ENCODE measurements at regions not wholly inside any gene's neighbourhood (a gene's known extent, or its start where the extent isn't known, plus 50 kb on each side); places are given as distances from the start of the nearest gene placed in this dataset.
"Not testable (repeated sequence)": the region's sequence is repeated elsewhere in the genome, so short reads cannot be mapped to it uniquely, and the experiment has no call there.

- DNase-seq = no peak
These were observed 331.9 kb downstream of the ACTR3B start for GRCh38 chr7:153091477-153091876.

- no peak for DNase-seq
These were observed 338.1 kb downstream of the ACTR3B start for GRCh38 chr7:153097511-153098201.

- DNase-seq = no peak
These were observed 339.7 kb downstream of the ACTR3B start for GRCh38 chr7:153099235-153099634.

GRCh38 chr7:153100691-153101237 lies 341.2 kb downstream of the ACTR3B start:
- DNase-seq = no peak

GRCh38 chr7:153103202-153103601 lies 343.6 kb downstream of the ACTR3B start:
- no peak for DNase-seq

- no peak for DNase-seq
These were observed 348.3 kb downstream of the ACTR3B start for GRCh38 chr7:153107826-153108225.

- DNase-seq = no peak
These were observed 350.0 kb downstream of the ACTR3B start for GRCh38 chr7:153109566-153109965.

GRCh38 chr7:153110606-153111005 lies 351.1 kb downstream of the ACTR3B start:
- no peak for DNase-seq

GRCh38 chr7:153122255-153122654 lies 362.7 kb downstream of the ACTR3B start:
- not testable (repeated sequence) for DNase-seq

GRCh38 chr7:153130052-153130451 lies 370.5 kb downstream of the ACTR3B start:
- DNase-seq = no peak

- DNase-seq = no peak
These were observed 392.2 kb downstream of the ACTR3B start for GRCh38 chr7:153151766-153152165.

- DNase-seq = no peak
These were observed 393.4 kb downstream of the ACTR3B start for GRCh38 chr7:153152801-153153422.

- DNase-seq = no peak
These were observed 398.6 kb downstream of the ACTR3B start for GRCh38 chr7:153158149-153158548.

GRCh38 chr7:153170287-153170686 lies 410.7 kb downstream of the ACTR3B start:
- DNase-seq = no peak

- DNase-seq = no peak
These were observed 426.4 kb downstream of the ACTR3B start for GRCh38 chr7:153185936-153186335.

- no peak for DNase-seq
These were observed 428.6 kb downstream of the ACTR3B start for GRCh38 chr7:153188161-153188560.

- DNase-seq = no peak
These were observed 429.1 kb downstream of the ACTR3B start for GRCh38 chr7:153188630-153189029.

GRCh38 chr7:153190452-153190851 lies 430.9 kb downstream of the ACTR3B start:
- DNase-seq = no peak

GRCh38 chr7:153190986-153191385 lies 431.4 kb downstream of the ACTR3B start:
- no peak for DNase-seq

- no peak for DNase-seq
These were observed 433.6 kb downstream of the ACTR3B start for GRCh38 chr7:153193144-153193595.

- DNase-seq = peak; percentile 79
These were observed 457.5 kb downstream of the ACTR3B start for GRCh38 chr7:153217032-153217431.

- DNase-seq = no peak
These were observed 465.3 kb downstream of the ACTR3B start for GRCh38 chr7:153224890-153225289.

- not testable (repeated sequence) for DNase-seq
These were observed 485.6 kb downstream of the ACTR3B start for GRCh38 chr7:153245136-153245535.

- DNase-seq = no peak
These were observed 486.3 kb downstream of the ACTR3B start for GRCh38 chr7:153245809-153246208.
